Adrenal gland (tissue), 9 donors: ENCODE measurements at regions not wholly inside any gene's neighbourhood (a gene's known extent, or its start where the extent isn't known, plus 50 kb on each side); places are given as distances from the start of the nearest gene placed in this dataset.
A peak's percentile ranks its signal among the peaks of the same experiment; 100 is the strongest.
"Not testable (repeated sequence)": the region's sequence is repeated elsewhere in the genome, so short reads cannot be mapped to it uniquely, and the experiment has no call there.

ENCODE experiments used
- DNase-seq, 7 donors: peaks; one replicate each; pipeline ENCODE4 v3.0.0-alpha.2; 2019 to 2020
- H3K27ac ChIP-seq, 5 donors: fragments of 200-600 bp; sonication (generic) in 4 of 5; 1 replicate in 3 of 5; 2 replicates in 2 of 5; pipeline versions ENCODE4 v1.5.1 to v1.8.0; 2016 to 2020; ENCODE audit warnings: mild to moderate bottlenecking in 1 of 5
- H3K27me3 ChIP-seq: fragments of 200-600 bp; 2 replicates; pipeline ENCODE4 v1.8.0; 2021
- H3K36me3 ChIP-seq, 2 donors: fragments of 200-600 bp; replicated peaks in 1 of 2; 1 replicate in 1 of 2; 2 replicates in 1 of 2; pipeline versions ENCODE4 v1.5.1 to v1.8.0; 2018 to 2022
- H3K4me1 ChIP-seq, 2 donors: fragments of 200-600 bp; replicated peaks in 1 of 2; 1 replicate in 1 of 2; 2 replicates in 1 of 2; pipeline versions ENCODE4 v1.5.1 to v1.8.0; 2018 to 2021
- H3K4me3 ChIP-seq, 4 donors: fragments of 200-600 bp; sonication (generic) in 3 of 4; one replicate each; pipeline ENCODE4 v1.5.1; 2016 to 2018
- H3K9me3 ChIP-seq, 3 donors: fragments of 200-600 bp; sonication (generic) in 1 of 3; replicated peaks in 1 of 3; 1 replicate in 2 of 3; 2 replicates in 1 of 3; pipeline versions ENCODE4 v1.5.1 to v1.8.0; 2016 to 2021
- POLR2A ChIP-seq, 2 donors: fragments of 450-650 bp; IDR thresholded peaks; one replicate each; pipeline ENCODE4 v1.6.1; 2017; ENCODE audit warnings: antibody characterized with exemption in 2 of 2, mild to moderate bottlenecking in 2 of 2, moderate library complexity in 1 of 2
- WGBS, 4 donors: extraction: QIAGEN DNeasy Blood & Tissue Kit in 2 of 4; methylation state at CpG; one replicate each; pipeline versions ENCODE4 v1.1.5 to v1.1.7; 2013 to 2017; 5-methylcytosine and 5-hydroxymethylcytosine counted together
- intact Hi-C, 2 donors: fragments of 100-400 bp; cut with DNase I; formaldehyde crosslinking; loops; one replicate each; pipeline versions ENCODE4 v1.14.1 to v1.15.0; 2022 to 2023
- TF ChIP-seq, protein P1 (sequence below), 6 experiments: fragments of 450-650 bp in 4 of 6; fragments of 200-600 bp in 2 of 6; sonication (generic) in 1 of 6; IDR thresholded peaks; 1 replicate in 5 of 6; 2 replicates in 1 of 6; pipeline versions ENCODE4 v1.5.1 to v1.8.0; 2016 to 2021; ENCODE audit warnings: antibody characterized with exemption in 6 of 6, mild to moderate bottlenecking in 2 of 6, moderate library complexity in 1 of 6
- donor health status: healthy with polysubstance abuse.
- donor health status: Bipolar disorder and iron deficiency.
- donor health status: DM: yes; HTN: yes; CAD: no.
- donor health status: DM: no; HTN: no; CAD: no.
- donor health status: DM: no; HTN: no; CAD: no.

DNA sequence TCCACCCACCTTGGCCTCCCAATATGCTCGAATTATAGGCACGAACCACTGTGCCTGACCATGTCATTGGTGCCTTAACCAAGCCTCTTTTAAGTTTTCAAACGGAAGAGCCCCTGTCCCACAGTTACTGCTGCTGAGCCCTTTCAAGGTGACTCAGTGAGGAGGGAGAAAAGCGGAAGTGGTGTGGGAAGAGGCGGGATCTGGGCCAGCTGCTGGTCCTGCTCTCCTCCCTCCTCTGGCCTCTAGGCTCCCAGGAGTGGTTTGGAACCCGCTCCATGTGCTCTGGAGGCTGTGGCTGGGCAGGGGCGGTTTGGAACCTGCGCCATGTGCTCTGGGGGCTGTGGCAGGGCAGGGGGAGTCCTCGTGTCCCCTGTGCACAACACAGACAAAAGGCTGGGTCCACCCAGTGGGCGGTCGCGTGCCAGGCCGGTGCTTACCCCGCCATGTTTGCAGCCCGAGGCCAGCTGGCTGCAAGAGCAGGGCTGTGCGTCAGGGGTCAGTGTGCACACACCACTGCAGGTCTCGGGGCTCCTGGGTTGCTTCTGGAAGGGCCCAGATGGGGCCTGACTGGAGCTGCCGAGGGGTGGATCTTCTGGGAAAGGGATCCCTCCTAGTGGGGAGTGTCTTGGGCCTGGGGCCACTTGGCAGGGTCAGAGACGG lies 113.4 kb upstream of the ALDH3B2 start:
- H3K4me3 ChIP-seq, H3K4me1 ChIP-seq, intact Hi-C loops, H3K9me3 ChIP-seq, H3K27ac ChIP-seq, H3K27me3 ChIP-seq, H3K36me3 ChIP-seq, DNase-seq: not testable (repeated sequence)
- WGBS, 4 donors, result 25 to 73% (median 69%) methylated on average over 2 to 19 of the region's 19 CpGs

DNA sequence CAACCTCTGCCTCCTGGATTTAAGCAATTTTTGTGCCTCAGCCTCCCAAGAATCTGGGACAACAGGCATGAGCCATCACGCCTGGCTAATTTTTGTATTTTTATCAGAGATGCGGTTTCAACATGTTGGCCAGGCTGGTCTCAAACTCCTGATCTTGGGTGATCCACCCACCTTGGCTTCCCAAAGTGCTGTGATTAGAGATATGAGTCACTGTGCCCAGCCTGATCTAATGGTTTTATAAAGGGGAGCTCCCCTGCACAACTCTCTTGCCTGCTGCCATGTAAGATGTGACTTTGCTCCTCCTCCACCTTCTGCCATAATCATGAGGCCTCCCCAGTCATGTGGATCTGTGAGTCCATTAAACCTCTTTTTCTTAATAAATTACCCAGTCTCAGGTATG lies 107.5 kb upstream of the ALDH3B2 start:
- H3K27me3 ChIP-seq, H3K27ac ChIP-seq, intact Hi-C loops, DNase-seq, H3K4me3 ChIP-seq, H3K4me1 ChIP-seq, H3K9me3 ChIP-seq, H3K36me3 ChIP-seq: not testable (repeated sequence)
- 82 to 90% (median 88%) methylated on average over 2 of the region's 2 CpGs for WGBS, 4 donors

DNA sequence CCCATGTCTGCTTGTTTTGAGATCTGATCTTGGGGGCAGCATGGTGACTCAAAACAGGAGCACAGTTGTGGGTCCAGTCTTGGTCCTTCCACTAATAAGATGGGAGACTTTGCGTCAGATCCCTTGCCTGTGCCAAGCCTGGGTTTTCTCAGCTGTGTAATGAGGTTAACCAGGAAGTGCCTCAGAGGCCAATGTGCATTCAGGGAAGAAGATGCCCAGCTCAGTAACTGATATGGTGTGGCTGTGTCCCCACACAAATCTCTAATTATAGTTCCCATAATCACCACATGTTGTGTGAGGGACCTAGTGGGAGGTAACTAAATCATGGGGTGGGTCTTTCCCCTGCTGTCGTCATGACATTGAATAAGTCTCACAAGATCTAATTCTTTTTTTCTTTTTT lies 107.1 kb upstream of the ALDH3B2 start:
- 74 to 91% (median 88%) methylated on average over 1 to 2 of the region's 2 CpGs for WGBS, 4 donors
- H3K9me3 ChIP-seq, H3K4me3 ChIP-seq, H3K36me3 ChIP-seq, DNase-seq, intact Hi-C loops, H3K4me1 ChIP-seq, H3K27me3 ChIP-seq, H3K27ac ChIP-seq: not testable (repeated sequence)

DNA sequence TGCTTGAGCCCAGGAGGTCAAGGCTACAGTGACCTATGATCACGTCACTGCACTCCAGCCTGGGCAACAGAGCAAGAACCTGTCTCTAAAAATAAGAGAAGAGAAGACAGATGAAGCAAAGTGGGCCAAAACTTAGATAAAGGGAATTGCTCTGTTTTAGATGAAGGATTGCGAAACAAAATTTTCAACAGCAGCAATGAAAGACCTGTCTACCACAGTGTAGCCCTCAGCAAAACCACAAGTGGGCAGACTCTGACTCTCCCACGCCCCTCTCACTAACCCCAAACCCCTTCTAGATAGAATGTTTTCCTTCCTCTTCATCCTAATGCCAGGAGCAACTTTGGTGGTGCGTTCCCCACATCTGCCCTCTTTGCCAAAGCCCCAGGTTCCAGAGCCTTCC lies 105.6 kb upstream of the ALDH3B2 start:
- no peaks in the 10 kb centered on the region for H3K36me3 ChIP-seq
- TF ChIP-seq, protein P1, sequence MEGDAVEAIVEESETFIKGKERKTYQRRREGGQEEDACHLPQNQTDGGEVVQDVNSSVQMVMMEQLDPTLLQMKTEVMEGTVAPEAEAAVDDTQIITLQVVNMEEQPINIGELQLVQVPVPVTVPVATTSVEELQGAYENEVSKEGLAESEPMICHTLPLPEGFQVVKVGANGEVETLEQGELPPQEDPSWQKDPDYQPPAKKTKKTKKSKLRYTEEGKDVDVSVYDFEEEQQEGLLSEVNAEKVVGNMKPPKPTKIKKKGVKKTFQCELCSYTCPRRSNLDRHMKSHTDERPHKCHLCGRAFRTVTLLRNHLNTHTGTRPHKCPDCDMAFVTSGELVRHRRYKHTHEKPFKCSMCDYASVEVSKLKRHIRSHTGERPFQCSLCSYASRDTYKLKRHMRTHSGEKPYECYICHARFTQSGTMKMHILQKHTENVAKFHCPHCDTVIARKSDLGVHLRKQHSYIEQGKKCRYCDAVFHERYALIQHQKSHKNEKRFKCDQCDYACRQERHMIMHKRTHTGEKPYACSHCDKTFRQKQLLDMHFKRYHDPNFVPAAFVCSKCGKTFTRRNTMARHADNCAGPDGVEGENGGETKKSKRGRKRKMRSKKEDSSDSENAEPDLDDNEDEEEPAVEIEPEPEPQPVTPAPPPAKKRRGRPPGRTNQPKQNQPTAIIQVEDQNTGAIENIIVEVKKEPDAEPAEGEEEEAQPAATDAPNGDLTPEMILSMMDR (IDR thresholded peaks at IDR 0.05), result no peak
- TF ChIP-seq POLR2A (IDR thresholded peaks at IDR 0.05), result no peak
- peak in 1 of 7 donors; percentile 45 for DNase-seq
- no peaks in the 10 kb centered on the region for H3K4me1 ChIP-seq
- H3K27ac ChIP-seq, result no peak overlapping the region
- H3K9me3 ChIP-seq, result no peaks in the 10 kb centered on the region
- no peak overlapping the region for H3K4me3 ChIP-seq
- no peaks in the 10 kb centered on the region for H3K27me3 ChIP-seq
- 40 to 43% (median 42%) methylated on average over 4 of the region's 4 CpGs for WGBS, 4 donors
- intact Hi-C loops, result no loop called here

DNA sequence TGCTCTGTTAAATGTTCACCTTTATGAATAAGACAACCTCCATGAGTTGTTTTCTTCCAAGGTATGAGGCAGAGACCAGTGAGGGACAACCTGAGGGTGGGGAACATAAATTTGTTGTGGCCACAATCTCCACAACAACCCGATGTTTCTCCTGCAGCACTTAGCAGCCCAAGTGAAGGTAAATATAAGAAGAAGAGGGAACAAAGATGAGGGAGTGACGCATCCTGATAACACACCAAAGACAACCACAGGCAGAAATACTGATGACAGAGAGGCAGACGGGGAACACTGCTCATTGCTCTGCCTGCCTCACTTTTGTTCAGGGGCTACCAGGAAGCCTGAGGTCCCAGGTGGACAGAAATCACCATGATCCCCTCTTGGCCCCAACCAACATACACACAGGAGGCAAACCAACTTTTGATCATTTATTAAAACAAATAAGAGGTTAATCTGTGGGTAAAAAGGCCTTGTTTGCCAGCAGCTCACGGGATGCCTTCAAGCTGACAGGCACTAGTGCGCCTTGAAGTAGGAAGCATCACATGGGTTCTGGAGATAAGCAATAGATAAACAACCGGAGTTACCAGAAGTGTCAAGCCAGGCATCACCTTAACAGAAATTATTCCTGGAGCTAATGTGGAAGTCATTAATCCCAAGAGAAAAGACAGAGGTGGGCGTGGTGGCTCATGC lies 104.9 kb upstream of the ALDH3B2 start:
- H3K36me3 ChIP-seq, H3K4me1 ChIP-seq, H3K9me3 ChIP-seq, intact Hi-C loops, H3K4me3 ChIP-seq, H3K27me3 ChIP-seq, H3K27ac ChIP-seq: not testable (repeated sequence)
- peak in 1 of 7 donors; percentile 12 for DNase-seq
- WGBS, 4 donors, result 45 to 59% (median 49%) methylated on average over 7 of the region's 7 CpGs

DNA sequence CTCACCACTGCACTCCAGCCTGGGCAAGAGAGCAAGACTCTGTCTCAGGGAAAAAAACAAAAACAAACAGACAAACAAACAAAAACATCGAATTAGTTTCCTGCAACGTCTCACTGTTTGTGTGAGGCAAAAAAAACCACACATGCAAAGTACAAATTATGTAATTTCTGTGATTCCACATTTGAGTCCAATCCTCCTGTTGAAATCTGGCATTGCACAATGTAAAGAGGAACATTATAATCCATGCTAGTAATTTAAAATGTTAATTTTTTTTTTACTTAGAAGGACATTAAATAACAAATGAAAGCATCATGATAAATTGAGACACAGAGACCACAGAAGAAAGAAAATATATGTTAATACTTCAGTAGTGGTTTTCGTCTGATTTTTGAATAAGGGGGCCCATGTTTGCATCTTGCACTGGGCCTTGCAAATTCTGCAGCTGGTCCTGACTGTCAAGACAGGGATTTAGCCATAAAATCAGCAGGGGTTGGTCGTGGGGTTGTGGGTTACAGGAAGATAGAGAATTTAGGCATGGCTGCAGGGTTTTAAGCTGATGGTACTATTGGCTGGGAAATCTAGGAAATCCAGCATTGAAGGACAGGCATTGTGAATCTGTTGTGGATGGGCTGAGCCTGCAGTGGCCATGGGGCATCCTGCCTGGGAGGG lies 102.6 kb upstream of the ALDH3B2 start:
- Histone ChIP-seq H3K9me3 (no peaks in the 10 kb centered on the region), H3K4me3 (no peak overlapping the region), H3K4me1 (no peaks in the 10 kb centered on the region), H3K27me3 (no peaks in the 10 kb centered on the region), H3K27ac (no peak overlapping the region), H3K36me3 (no peaks in the 10 kb centered on the region)
- 45 to 50% (median 47%) methylated on average over 4 of the region's 4 CpGs for WGBS, 4 donors
- no peak for DNase-seq
- intact Hi-C loops, result no loop called here
- TF ChIP-seq POLR2A (IDR thresholded peaks at IDR 0.05), result no peak
- TF ChIP-seq, protein P1 (IDR thresholded peaks at IDR 0.05), result no peak

DNA sequence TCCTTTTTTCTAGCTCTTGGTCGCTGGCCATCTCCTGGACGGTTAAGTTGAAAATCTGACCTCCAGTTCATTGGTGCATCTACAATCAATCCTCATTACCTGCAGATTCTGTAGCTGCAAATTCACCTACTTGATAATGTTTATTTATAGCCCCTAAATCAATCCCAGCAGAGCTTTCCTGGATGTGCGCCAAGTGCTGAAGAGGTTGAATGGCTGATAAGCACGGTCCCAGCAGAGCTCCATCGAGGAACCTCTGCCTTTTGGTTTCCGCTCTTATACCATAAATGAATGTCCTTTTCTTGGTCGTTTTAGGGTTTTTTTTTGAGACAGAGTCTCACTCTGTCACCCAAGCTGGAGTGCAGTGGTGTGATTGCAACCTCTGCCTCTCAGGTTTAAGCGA lies 99.8 kb upstream of the ALDH3B2 start:
- peak in 1 of 7 donors; percentile 8 for DNase-seq
- H3K4me1 ChIP-seq, H3K36me3 ChIP-seq, H3K27me3 ChIP-seq, H3K27ac ChIP-seq, intact Hi-C loops, H3K4me3 ChIP-seq, H3K9me3 ChIP-seq: not testable (repeated sequence)
- 33 to 57% (median 53%) methylated on average over 8 of the region's 8 CpGs for WGBS, 4 donors

DNA sequence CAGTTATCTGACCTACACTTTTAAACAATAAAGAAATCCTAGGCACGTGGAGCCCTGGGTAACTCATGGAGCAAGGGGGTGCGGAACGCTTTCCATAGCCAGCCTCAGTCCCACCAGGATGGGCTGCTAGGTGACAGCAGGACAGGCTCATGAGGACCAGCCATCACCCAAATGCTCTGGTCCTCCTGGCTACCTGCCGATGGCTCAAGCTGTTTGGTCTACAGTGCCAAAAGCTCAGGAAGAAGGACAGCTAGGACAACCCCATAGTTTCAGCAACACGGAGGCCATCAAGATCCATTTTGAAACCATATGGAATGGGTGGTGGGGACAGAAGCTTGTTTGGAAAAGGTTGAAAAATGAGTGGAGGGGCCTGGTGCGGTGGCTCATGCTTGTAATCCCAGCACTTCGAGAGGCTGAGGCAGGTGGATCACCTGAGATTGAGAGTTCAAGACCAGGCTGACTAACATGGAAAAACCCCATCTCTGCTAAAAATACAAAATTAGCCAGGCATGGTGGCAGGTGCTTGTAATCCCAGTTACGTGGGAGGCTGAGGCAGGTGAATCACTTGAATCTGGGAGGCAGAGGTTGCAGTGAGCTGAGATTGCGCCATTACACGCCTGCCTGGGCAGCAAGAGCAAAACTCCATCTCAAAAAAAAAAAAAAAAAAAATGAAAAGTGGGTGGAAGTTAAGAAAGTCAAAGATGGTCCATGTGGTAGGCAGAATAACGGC lies 93.7 kb upstream of the ALDH3B2 start:
- H3K36me3 ChIP-seq, result not testable (repeated sequence)

More for the DNA sequence above, 93.7 kb upstream of the ALDH3B2 start:
- H3K4me3 ChIP-seq, H3K27me3 ChIP-seq, H3K27ac ChIP-seq, H3K4me1 ChIP-seq, DNase-seq, H3K9me3 ChIP-seq, intact Hi-C loops: not testable (repeated sequence)
- 86 to 89% (median 87%) methylated on average over 11 of the region's 11 CpGs for WGBS, 4 donors
